HepG2 (cell line): ENCODE measurements at regions not wholly inside any gene's neighbourhood (a gene's known extent, or its start where the extent isn't known, plus 50 kb on each side); places are given as distances from the start of the nearest gene placed in this dataset.

ENCODE experiments used
- ARNT2 ChIP-seq: sonication (generic); formaldehyde crosslinking; IDR thresholded peaks from 2 replicates; pipeline ENCODE4 v1.8.0; 2022; ENCODE audit warnings: mild to moderate bottlenecking, low read depth, missing genetic modification reagents, moderate library complexity
- HIC2 ChIP-seq: sonication (generic); formaldehyde crosslinking; IDR thresholded peaks from 2 replicates; pipeline ENCODE4 v1.9.0; 2022; ENCODE audit warnings: low read depth, missing genetic modification reagents
- NFATC3 ChIP-seq: sonication (generic); formaldehyde crosslinking; IDR thresholded peaks from 2 replicates; pipeline ENCODE4 v1.5.1; 2020; ENCODE audit warnings: mild to moderate bottlenecking, missing genetic modification reagents
- PRDM15 ChIP-seq: sonication (generic); formaldehyde crosslinking; IDR thresholded peaks from 2 replicates; pipeline ENCODE4 v1.4.0; 2020; ENCODE audit warnings: missing genetic modification reagents
- ZNF788 ChIP-seq: sonication (generic); formaldehyde crosslinking; IDR thresholded peaks from 2 replicates; pipeline ENCODE4 v1.5.0; 2020; ENCODE audit warnings: mild to moderate bottlenecking, missing genetic modification reagents, borderline replicate concordance

- TF ChIP-seq PRDM15 (CRISPR knock-in tag) (no peak), ARNT2 (CRISPR knock-in tag) (no peak), HIC2 (CRISPR knock-in tag) (no peak), ZNF788 (CRISPR knock-in tag) (no peak), NFATC3 (CRISPR knock-in tag) (no peak)
Observed at GRCh38 chr12:127311720-127312364, 955.1 kb upstream of the TMEM132C start.
